Stimulated activated CD8-positive, alpha-beta memory T cell treated with anti-CD3 and anti-CD28 coated beads, Interleukin-12 subunit alpha, Interleukin-12 subunit beta, amount 100 ng/mL, for 1 hour (primary cell): ENCODE measurements at regions not wholly inside any gene's neighbourhood (a gene's known extent, or its start where the extent isn't known, plus 50 kb on each side); places are given as distances from the start of the nearest gene placed in this dataset.

Experiments
- DNase-seq: peaks from one replicate; pipeline ENCODE4 v3.0.0-alpha.2; 2020; ENCODE audit warnings: low read depth

DNA sequence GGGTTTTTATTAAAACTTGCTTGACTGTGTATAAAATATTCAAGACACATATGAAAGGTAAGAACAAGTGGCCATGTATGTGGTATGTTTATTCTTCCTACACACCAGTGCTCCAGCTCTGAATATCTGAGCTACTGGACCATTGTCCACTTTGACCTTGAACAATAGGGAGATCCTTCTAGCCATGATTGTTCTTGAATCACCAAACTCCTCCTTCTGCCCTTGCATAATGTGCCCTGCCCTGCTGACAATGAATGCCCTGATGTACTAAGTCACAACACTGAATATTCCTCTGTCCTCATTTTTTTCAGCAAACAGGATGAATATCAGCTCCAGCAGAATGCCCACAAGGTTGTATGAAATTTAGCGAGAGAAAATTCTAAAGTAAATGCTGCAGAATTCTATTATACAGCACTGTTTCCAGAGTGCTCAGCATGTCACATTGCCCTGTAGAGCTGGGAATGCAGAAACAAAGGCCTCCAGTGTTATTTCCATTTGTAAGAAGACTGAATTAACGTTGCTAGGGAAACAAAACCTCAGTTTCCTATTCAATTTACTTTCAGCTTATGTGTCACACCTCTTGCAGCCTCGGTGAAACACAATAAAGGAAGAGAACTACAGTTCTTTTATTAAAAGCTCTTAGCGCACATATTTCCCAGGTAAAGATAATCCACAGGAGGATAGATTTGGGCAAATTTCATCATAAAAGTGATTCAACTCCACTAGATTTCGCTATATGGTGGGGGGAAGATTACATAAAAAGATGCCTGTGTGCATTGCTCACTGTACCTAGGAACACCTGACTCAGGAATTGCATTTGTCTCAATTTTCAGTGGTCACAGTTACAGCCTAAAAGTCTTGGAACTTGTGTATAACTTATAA, 187.4 kb upstream of the ATP1B1 start:
- no peak for DNase-seq

GRCh38 chr1:168920456-168921094, 185.9 kb upstream of the ATP1B1 start:
- no peak for DNase-seq

GRCh38 chr1:168921629-168922028, 184.9 kb upstream of the ATP1B1 start:
- no peak for DNase-seq

DNA sequence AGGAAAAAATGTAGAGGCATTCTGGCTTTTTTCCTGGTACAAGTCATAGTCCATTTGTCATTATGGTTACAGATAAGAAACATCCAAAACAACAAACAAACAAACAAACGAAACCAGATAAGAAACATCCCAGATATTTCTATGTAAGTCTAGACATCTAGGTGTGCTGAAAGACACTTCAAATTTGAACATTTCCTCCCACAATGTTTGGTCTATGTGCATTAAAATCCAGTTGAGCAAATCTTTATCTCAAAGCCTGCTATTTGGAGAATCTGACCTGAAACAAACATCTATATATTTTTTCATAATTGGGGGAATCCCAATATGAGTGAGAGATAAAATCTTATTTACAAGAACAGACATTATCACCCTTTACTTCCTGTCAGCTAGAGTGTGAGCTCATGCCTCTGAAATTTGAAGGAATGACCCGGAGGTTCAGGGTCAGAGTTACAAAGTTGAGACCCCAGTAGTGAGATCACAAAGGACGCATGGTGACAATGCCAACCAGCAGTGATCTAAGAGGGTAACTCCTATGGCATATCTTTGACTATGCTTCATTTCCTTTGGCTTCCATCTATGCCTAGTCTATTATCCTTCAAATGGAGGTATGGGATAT, 182.9 kb upstream of the ATP1B1 start:
- DNase-seq: no peak

DNA sequence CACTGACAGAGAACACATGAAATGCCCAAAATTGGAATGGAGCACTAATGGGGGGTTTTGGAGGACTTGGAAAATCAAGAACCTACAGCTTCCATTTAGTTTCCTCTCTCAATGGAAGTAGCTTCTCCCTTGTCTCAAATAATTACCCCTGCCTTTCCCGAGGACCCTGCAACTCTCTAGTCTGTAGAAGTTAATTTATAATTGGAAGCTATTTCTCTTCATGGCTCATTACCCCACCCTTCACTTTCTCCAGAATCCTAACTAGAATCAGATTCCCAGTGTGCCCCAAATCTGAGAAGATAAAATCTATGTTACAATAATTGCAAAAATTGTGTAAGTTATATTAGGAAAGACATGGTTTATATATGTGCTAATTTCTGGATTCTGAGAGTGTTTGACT, 181.5 kb upstream of the ATP1B1 start:
- DNase-seq: no peak

DNA sequence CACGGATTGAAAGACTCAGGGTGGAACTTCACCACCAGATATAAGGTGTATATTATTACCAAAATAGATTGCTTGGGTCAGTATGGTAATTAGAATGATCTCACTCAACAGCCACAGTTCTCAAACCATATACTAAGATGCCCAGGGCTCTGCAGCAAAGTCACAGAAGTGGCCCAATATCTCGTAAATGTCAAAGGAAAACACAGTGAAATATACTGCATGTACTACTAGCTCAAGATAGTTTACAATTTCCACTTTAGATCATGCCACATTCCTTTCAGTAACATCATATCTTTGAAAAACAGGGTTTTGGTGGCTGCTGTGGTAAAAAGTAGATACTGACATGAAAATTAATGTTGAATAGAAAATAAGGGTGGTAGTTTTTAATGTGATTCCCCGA, 180.3 kb upstream of the ATP1B1 start:
- DNase-seq: no peak

GRCh38 chr1:168932539-168932938, 174.0 kb upstream of the ATP1B1 start:
- DNase-seq: no peak

GRCh38 chr1:168933141-168933805, 173.2 kb upstream of the ATP1B1 start:
- DNase-seq: no peak

- no peak for DNase-seq
Observed at GRCh38 chr1:168939110-168939946, 167.2 kb upstream of the ATP1B1 start.

GRCh38 chr1:168939947-168940223, 166.6 kb upstream of the ATP1B1 start:
- no peak for DNase-seq

DNA sequence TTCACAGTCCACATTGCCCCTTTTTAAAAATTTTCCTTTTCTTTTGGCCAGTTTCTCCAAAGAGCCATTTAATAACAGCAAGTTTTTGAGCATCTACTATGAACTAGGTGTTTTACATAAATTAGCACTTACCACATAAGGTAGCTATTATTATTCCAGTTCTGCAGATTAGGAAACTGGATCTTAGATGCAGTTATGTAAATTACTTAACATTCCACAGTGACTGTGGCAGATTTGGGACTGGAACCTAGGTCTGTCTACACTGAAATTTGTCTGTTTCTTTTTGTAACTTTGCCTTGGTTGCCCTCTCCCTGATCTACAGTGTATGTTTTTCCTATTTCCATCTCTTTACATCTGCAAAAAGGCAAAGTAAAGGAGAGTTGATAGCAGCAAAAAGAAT, 164.8 kb upstream of the ATP1B1 start:
- no peak for DNase-seq

- no peak for DNase-seq
Observed at GRCh38 chr1:168942165-168942564, 164.3 kb upstream of the ATP1B1 start.

GRCh38 chr1:168945870-168946269, 160.6 kb upstream of the ATP1B1 start:
- DNase-seq: no peak

DNA sequence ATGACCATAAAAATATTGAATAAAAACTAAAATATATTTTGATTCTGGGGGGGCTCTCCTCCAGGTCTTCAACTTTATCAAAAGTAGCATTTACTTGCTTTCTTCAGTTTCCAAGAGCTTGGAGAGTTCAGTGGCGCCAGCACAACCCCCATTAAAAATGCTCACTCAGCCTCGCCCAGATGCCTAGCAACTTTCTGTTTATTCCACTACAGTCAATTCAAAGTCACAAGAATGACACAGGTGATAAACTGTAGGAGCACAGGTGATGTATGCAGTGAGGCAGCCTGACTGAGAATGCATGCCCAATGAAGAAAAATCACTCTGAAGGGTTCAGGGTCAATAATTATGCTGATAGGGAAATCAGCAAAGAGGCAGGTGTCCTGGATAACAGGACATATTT, 159.4 kb upstream of the ATP1B1 start:
- no peak for DNase-seq

- DNase-seq: no peak
Observed at GRCh38 chr1:168949672-168950071, 156.8 kb upstream of the ATP1B1 start.

DNA sequence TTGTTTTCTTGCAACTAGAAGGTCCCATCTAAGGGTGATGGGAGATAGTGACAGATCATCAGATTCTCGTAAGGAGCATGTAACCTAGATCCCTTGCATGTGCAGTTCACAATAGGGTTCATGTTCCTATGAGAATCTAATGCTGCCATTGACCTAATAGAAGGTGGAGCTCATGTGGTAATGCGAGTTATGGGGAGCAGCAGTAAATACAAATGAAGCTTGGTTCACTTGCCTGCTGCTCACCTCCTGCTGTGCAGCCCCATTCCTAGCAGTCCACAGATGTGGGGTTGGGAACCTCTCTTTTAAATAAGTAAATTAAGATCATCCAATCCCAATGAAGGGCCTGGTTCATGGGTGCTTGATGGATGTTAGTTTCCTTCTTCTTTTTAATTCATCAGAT, 148.7 kb upstream of the ATP1B1 start:
- no peak for DNase-seq

GRCh38 chr1:168958562-168959289, 147.8 kb upstream of the ATP1B1 start:
- DNase-seq: no peak

DNA sequence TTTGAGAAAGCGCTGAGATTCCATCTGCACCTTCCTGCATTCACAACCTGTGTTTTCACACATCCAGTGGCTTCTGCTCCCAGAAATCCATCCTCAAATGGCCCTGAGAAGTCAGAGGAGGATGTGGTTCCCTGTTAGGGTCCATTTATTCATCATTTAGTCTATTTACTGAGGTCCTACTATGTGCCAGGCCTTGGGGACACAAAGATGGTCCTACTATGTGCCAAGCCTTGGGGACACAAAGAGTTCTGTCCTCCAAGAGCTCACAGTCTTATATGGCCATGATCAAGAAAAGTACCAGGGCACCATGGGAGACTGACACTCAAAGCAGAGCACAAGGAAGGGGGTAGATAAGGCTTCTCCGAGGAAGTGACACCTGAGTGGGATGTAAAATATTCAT, 147.1 kb upstream of the ATP1B1 start:
- no peak for DNase-seq

- DNase-seq: no peak
Observed at GRCh38 chr1:168960114-168960513, 146.4 kb upstream of the ATP1B1 start.

DNA sequence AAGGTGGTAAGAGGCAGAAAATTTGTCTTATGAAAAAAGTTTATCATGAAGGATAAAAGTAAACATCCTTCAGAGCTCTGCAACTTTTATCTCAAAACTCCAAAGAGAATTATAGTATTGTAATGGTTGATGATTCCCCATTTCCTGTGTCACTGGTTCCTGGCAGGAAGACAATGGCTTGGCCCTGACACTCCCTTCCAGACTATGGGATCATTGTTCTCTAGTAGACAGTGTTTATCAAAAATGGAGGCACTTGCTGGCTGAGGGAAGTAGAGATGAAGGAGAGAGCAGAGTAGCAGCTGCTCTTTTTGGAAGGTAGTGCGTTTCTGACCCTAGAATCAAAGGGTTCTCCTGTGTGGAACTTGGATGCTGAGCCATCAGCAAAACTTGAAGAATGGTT, 145.9 kb upstream of the ATP1B1 start:
- no peak for DNase-seq

GRCh38 chr1:168963601-168964000, 142.9 kb upstream of the ATP1B1 start:
- no peak for DNase-seq
